Heart left ventricle (tissue), 16 donors: ENCODE measurements at regions not wholly inside any gene's neighbourhood (a gene's known extent, or its start where the extent isn't known, plus 50 kb on each side); places are given as distances from the start of the nearest gene placed in this dataset.

ENCODE experiments used
- ATAC-seq, 4 donors: fragments of 200-7000 bp; cut with Tn5 transposase; one replicate each; pipeline ENCODE4 v1.9.1; 2020 to 2022; ENCODE audit warnings: moderate library complexity in 4 of 4, mild to moderate bottlenecking in 3 of 4, moderate number of reproducible peaks in 1 of 4
- DNase-seq, 5 donors: peaks; one replicate each; pipeline ENCODE4 v3.0.0-alpha.2; 2020
- H3K27ac ChIP-seq, 12 donors: fragments of 200-600 bp; sonication (generic) in 4 of 12; one replicate each; pipeline versions ENCODE4 v1.5.0 to v1.8.0; 2016 to 2022; ENCODE audit warnings: mild to moderate bottlenecking in 2 of 12
- H3K27me3 ChIP-seq, 9 donors: fragments of 200-600 bp; sonication (generic) in 2 of 9; one replicate each; pipeline versions ENCODE4 v1.5.1 to v1.8.0; 2016 to 2022; ENCODE audit warnings: mild to moderate bottlenecking in 3 of 9
- H3K36me3 ChIP-seq, 9 donors: fragments of 200-600 bp; sonication (generic) in 2 of 9; one replicate each; pipeline versions ENCODE4 v1.5.0 to v1.8.0; 2018 to 2022; ENCODE audit warnings: mild to moderate bottlenecking in 2 of 9
- H3K4me1 ChIP-seq, 12 donors: fragments of 200-600 bp; sonication (generic) in 4 of 12; one replicate each; pipeline versions ENCODE4 v1.5.0 to v1.8.0; 2016 to 2022; ENCODE audit warnings: mild to moderate bottlenecking in 3 of 12
- H3K4me3 ChIP-seq, 12 donors: fragments of 200-600 bp; sonication (generic) in 4 of 12; one replicate each; pipeline versions ENCODE4 v1.5.0 to v1.8.0; 2017 to 2022; ENCODE audit warnings: mild to moderate bottlenecking in 9 of 12, moderate library complexity in 4 of 12
- H3K9me3 ChIP-seq, 12 donors: fragments of 200-600 bp; sonication (generic) in 4 of 12; one replicate each; pipeline versions ENCODE4 v1.5.0 to v1.8.0; 2016 to 2022; ENCODE audit warnings: mild to moderate bottlenecking in 1 of 12
- CTCF ChIP-seq, 12 donors: fragments of 200-600 bp; sonication (generic) in 4 of 12; IDR thresholded peaks; one replicate each; pipeline versions ENCODE4 v1.5.0 to v1.8.0; 2018 to 2022; ENCODE audit warnings: antibody characterized with exemption in 12 of 12, mild to moderate bottlenecking in 5 of 12
- POLR2A ChIP-seq, 2 donors: fragments of 450-650 bp; IDR thresholded peaks; one replicate each; pipeline ENCODE4 v1.6.1; 2017; ENCODE audit warnings: antibody characterized with exemption in 2 of 2, mild to moderate bottlenecking in 2 of 2, moderate library complexity in 2 of 2
- WGBS, 4 donors: extraction: QIAGEN DNeasy Blood & Tissue Kit in 2 of 4; methylation state at CpG; one replicate each; pipeline versions ENCODE4 v1.1.5 to v1.1.7; 2013 to 2018; 5-methylcytosine and 5-hydroxymethylcytosine counted together
- intact Hi-C, 10 donors: fragments of 100-400 bp; cut with DNase I; formaldehyde crosslinking; loops; one replicate each; pipeline versions ENCODE4 v1.11.1 to v1.14.2; 2022
- donor health status: ischemic (EF 13 %, LVEDD 7.1; RV severe dilation, severe dysfunction).
- donor health status: healthy with polysubstance abuse.
- donor health status: DM: no; HTN: yes; CAD: no.
- donor health status: DM: no; HTN: no; CAD: no.
- donor health status: ischemic (EF 25% LVEDD 6.9; RV normal size, moderate dysfunction).
- donor health status: ischemic (EF 25% LVEDD 5.7; RV mildly dilated, moderate dysfunction).
- donor health status: healthy.
- donor health status: DM: yes; HTN: yes; CAD: no.
- donor health status: ischemic (EF 35%, LVEDD 5.7; RV mildly dilated, moderate dysfunction).
- donor health status: nonischemic (EF 11% LVEDD 7.7; RV severe dilation, severe dysfunction).
- donor health status: DM: yes; HTN: yes; CAD: no.
- donor health status: PGD.
- donor health status: ischemic (EF 29% LVEDD 5.4; RV normal size, mild dysfunction).
- donor health status: nonischemic (EF 23%, LVEDD 6.1; RV moderate dilation, normal function).

GRCh38 chr2:14790041-14790640 is 157.6 kb downstream of the LRATD1 start:
- H3K4me1 ChIP-seq, result no peaks in the 10 kb centered on the region
- WGBS, 4 donors, result 86 to 92% (median 90%) methylated on average over 1 of the region's 1 CpG
- DNase-seq, result no peak
- H3K27me3 ChIP-seq, result no peaks in the 10 kb centered on the region
- H3K27ac ChIP-seq, result no peak overlapping the region
- H3K36me3 ChIP-seq, result no peaks in the 10 kb centered on the region
- H3K9me3 ChIP-seq, result peaks cover 0 to 3% (median 0%) of the 10 kb centered on the region in 12 donors
- no peak for ATAC-seq
- no peak overlapping the region for H3K4me3 ChIP-seq
- TF ChIP-seq POLR2A (IDR thresholded peaks at IDR 0.05) (no peak), CTCF (IDR thresholded peaks at IDR 0.05) (no peak)
- intact Hi-C loops, result no loop called here

- H3K4me3 ChIP-seq, result no peak overlapping the region
- ATAC-seq, result no peak
- H3K27ac ChIP-seq, result no peak overlapping the region
- DNase-seq, result no peak
- H3K9me3 ChIP-seq, result peaks cover 0 to 22% (median 3%) of the 10 kb centered on the region in 12 donors
- H3K4me1 ChIP-seq, result no peaks in the 10 kb centered on the region
- no peaks in the 10 kb centered on the region for H3K27me3 ChIP-seq
- intact Hi-C loops, result no loop called here
- TF ChIP-seq CTCF (IDR thresholded peaks at IDR 0.05), result no peak
- no peak for TF ChIP-seq POLR2A (IDR thresholded peaks at IDR 0.05)
- no peaks in the 10 kb centered on the region for H3K36me3 ChIP-seq
Measured at GRCh38 chr2:14803994-14804393, 171.5 kb downstream of the LRATD1 start.

GRCh38 chr2:14804902-14805301 is 172.4 kb downstream of the LRATD1 start:
- Histone ChIP-seq H3K4me3 (no peak overlapping the region), H3K9me3 (peaks cover 0 to 17% (median 3%) of the 10 kb centered on the region in 12 donors), H3K27me3 (no peaks in the 10 kb centered on the region), H3K4me1 (no peaks in the 10 kb centered on the region), H3K36me3 (no peaks in the 10 kb centered on the region), H3K27ac (no peak overlapping the region)
- WGBS, 4 donors, result 70 to 74% (median 72%) methylated on average over 3 of the region's 3 CpGs
- ATAC-seq, result no peak
- intact Hi-C loops, result no loop called here
- DNase-seq, result no peak
- no peak for TF ChIP-seq POLR2A (IDR thresholded peaks at IDR 0.05)
- no peak for TF ChIP-seq CTCF (IDR thresholded peaks at IDR 0.05)

- Histone ChIP-seq H3K4me1 (no peaks in the 10 kb centered on the region), H3K27me3 (no peaks in the 10 kb centered on the region), H3K9me3 (peaks cover 0 to under 1% (median 0%) of the 10 kb centered on the region in 12 donors), H3K27ac (no peak overlapping the region), H3K4me3 (no peak overlapping the region), H3K36me3 (no peaks in the 10 kb centered on the region)
- no peak for ATAC-seq
- no peak for TF ChIP-seq POLR2A (IDR thresholded peaks at IDR 0.05)
- TF ChIP-seq CTCF (IDR thresholded peaks at IDR 0.05), result no peak
- intact Hi-C loops, result no loop called here
- DNase-seq, result no peak
- 50 to 64% (median 60%) methylated on average over 4 of the region's 4 CpGs for WGBS, 4 donors
Measured at GRCh38 chr2:14806613-14807012, 174.1 kb downstream of the LRATD1 start.
